RWPE2 (cell line): ENCODE measurements at regions not wholly inside any gene's neighbourhood (a gene's known extent, or its start where the extent isn't known, plus 50 kb on each side); places are given as distances from the start of the nearest gene placed in this dataset.

Experiments
- ATAC-seq: fragments of 200-7000 bp; cut with Tn5 transposase; 3 replicates; pipeline ENCODE4 v1.9.1; 2021; ENCODE audit warnings: low read depth
- DNase-seq: peaks from one replicate; pipeline ENCODE4 v3.0.0-alpha.2; 2020; ENCODE audit warnings: low spot score
- H3K27ac ChIP-seq: fragments of 450-650 bp; 2 replicates; pipeline ENCODE4 v1.5.1; 2017; ENCODE audit warnings: mild to moderate bottlenecking; ENCODE audit not compliant: poor library complexity, severe bottlenecking
- H3K27me3 ChIP-seq: fragments of 250-450 bp; sonication (Bioruptor Pico); 2 replicates; pipeline ENCODE4 v1.5.1; 2021; ENCODE audit warnings: mild to moderate bottlenecking, moderate library complexity; ENCODE audit not compliant: insufficient read depth, poor library complexity, severe bottlenecking
- H3K36me3 ChIP-seq: fragments of 250-450 bp; sonication (Bioruptor Pico); 2 replicates; pipeline ENCODE4 v1.5.1; 2020; ENCODE audit warnings: low read depth, mild to moderate bottlenecking, moderate library complexity
- H3K4me1 ChIP-seq: fragments of 250-450 bp; sonication (Bioruptor Pico); 2 replicates; pipeline ENCODE4 v1.5.1; 2021; ENCODE audit warnings: mild to moderate bottlenecking, moderate library complexity; ENCODE audit not compliant: insufficient read depth, poor library complexity, severe bottlenecking
- H3K4me3 ChIP-seq: fragments of 250-450 bp; sonication (Bioruptor Pico); 2 replicates; pipeline ENCODE4 v1.5.1; 2021; ENCODE audit warnings: mild to moderate bottlenecking, moderate library complexity; ENCODE audit not compliant: severe bottlenecking
- H3K9me3 ChIP-seq: fragments of 250-450 bp; sonication (Bioruptor Pico); 2 replicates; pipeline ENCODE4 v1.5.1; 2021; ENCODE audit warnings: mild to moderate bottlenecking, moderate library complexity; ENCODE audit not compliant: severe bottlenecking
- TF ChIP-seq, protein P1 (sequence below): fragments of 450-650 bp; IDR thresholded peaks from one replicate; pipeline ENCODE4 v1.5.1; 2017; ENCODE audit warnings: mild to moderate bottlenecking, moderate library complexity; ENCODE audit not compliant: poor library complexity, severe bottlenecking

DNA sequence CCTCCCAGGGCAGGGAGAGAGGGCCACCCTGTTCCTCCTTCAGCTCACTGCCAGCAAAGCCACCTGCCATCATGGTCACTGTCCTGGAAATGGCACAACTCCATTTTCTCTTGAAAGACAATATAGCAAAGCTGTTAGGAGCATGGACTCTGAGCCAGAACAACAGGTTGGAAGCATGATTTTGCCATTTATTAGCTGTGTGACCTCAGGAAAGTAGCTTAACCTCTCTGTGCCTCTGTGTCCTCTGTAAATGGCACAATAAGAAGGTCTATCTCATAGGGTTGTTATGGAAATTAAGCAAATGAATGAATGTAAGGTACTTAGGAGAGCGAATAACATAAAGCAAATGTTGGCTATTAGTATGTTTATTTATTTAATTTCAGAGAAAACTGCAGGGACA lies 730.4 kb upstream of the ID2 start:
- TF ChIP-seq, protein P1, sequence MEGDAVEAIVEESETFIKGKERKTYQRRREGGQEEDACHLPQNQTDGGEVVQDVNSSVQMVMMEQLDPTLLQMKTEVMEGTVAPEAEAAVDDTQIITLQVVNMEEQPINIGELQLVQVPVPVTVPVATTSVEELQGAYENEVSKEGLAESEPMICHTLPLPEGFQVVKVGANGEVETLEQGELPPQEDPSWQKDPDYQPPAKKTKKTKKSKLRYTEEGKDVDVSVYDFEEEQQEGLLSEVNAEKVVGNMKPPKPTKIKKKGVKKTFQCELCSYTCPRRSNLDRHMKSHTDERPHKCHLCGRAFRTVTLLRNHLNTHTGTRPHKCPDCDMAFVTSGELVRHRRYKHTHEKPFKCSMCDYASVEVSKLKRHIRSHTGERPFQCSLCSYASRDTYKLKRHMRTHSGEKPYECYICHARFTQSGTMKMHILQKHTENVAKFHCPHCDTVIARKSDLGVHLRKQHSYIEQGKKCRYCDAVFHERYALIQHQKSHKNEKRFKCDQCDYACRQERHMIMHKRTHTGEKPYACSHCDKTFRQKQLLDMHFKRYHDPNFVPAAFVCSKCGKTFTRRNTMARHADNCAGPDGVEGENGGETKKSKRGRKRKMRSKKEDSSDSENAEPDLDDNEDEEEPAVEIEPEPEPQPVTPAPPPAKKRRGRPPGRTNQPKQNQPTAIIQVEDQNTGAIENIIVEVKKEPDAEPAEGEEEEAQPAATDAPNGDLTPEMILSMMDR: no peak
- DNase-seq (no peak), ATAC-seq (no peak)
- no peaks in the 10 kb centered on the region for H3K4me1 ChIP-seq
- H3K4me3 ChIP-seq: no peak overlapping the region
- H3K27me3 ChIP-seq: no peaks in the 10 kb centered on the region
- H3K27ac ChIP-seq: no peak overlapping the region
- no peaks in the 10 kb centered on the region for H3K9me3 ChIP-seq
- H3K36me3 ChIP-seq: no peaks in the 10 kb centered on the region

DNA sequence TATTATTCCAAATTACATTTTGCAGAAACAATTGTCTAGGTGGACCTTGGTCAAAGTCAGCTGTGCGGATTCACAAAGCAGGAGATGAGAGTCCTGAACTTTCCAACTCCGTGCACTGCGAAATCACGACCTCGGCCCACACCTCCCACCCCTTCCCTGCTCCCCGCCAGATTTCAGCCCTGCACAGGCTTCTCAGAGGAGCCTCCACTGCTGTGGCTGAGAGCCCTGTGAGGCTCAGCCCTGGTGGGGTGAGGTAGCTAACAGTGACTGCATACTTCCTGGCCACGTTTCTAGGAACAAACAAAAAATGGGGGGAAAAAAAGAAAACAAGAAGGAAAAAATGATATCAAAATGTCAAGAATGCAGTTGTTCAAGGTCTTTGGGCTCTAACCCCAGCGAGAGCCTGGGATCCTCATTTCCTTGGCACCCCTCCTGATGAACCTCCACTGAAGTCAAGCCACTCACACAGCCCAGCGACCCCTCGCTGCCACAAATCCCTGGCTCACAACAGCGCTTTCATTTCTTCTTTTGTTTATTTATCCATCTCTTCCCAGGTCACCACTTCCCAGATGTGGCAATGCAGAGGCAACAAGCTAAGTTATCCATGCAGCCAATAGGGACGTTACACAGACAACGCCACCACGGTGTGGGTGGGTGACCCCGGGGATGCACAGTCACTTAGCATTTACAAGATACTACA lies 729.7 kb upstream of the ID2 start:
- DNase-seq (no peak), ATAC-seq (no peak)
- H3K9me3 ChIP-seq: no peaks in the 10 kb centered on the region
- H3K36me3 ChIP-seq: no peaks in the 10 kb centered on the region
- no peak overlapping the region for H3K27ac ChIP-seq
- TF ChIP-seq, protein P1: no peak
- no peaks in the 10 kb centered on the region for H3K4me1 ChIP-seq
- no peak overlapping the region for H3K4me3 ChIP-seq
- H3K27me3 ChIP-seq: no peaks in the 10 kb centered on the region

DNA sequence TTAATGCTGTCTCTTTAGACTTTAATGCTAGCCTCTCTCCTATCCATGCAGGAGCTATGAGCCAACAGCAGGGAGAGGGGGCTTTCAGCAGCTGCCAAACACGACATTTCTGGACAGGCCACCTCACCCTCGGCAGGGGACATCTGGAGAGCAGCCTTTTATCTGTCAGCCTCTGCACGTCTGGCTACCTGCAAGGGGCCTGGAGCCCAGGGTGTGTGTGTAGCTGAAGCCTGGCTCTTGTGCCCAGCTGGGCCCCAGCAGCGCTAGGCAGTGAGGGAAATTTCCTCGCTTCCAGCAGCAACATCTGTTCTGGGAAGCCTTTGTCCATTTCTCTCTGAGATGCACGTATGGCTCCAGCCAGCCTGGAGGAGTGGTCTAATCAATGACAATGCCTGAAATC lies 728.7 kb upstream of the ID2 start:
- DNase-seq (no peak), ATAC-seq (no peak)
- TF ChIP-seq, protein P1: no peak
- H3K4me3 ChIP-seq: no peak overlapping the region
- no peak overlapping the region for H3K27ac ChIP-seq
- H3K27me3 ChIP-seq: no peaks in the 10 kb centered on the region
- no peaks in the 10 kb centered on the region for H3K36me3 ChIP-seq
- no peaks in the 10 kb centered on the region for H3K4me1 ChIP-seq
- H3K9me3 ChIP-seq: no peaks in the 10 kb centered on the region

DNA sequence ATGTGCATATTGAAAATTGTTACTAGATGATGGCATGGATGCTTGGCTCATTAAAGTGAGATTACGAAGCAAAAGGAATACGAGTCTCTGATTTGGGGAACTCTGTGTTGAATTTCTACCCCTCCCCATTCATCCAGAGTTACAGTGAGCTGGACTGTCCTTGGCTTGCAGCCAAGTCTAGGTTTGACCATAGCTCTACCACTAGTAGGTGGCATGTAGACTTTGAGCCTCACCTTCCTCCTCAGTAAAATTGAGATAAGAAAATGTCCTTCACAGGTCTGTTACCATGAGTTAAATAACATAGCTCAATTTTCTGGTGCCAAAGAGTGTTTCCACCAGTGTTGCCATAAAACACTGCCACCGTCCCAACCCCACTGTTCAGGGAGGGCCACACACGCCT lies 727.6 kb upstream of the ID2 start:
- DNase-seq: no peak
- TF ChIP-seq, protein P1: no peak
- H3K4me3 ChIP-seq: no peak overlapping the region
- H3K27me3 ChIP-seq: no peaks in the 10 kb centered on the region
- H3K9me3 ChIP-seq: no peaks in the 10 kb centered on the region
- H3K27ac ChIP-seq: no peak overlapping the region
- no peaks in the 10 kb centered on the region for H3K4me1 ChIP-seq
- H3K36me3 ChIP-seq: no peaks in the 10 kb centered on the region
- ATAC-seq: no peak

DNA sequence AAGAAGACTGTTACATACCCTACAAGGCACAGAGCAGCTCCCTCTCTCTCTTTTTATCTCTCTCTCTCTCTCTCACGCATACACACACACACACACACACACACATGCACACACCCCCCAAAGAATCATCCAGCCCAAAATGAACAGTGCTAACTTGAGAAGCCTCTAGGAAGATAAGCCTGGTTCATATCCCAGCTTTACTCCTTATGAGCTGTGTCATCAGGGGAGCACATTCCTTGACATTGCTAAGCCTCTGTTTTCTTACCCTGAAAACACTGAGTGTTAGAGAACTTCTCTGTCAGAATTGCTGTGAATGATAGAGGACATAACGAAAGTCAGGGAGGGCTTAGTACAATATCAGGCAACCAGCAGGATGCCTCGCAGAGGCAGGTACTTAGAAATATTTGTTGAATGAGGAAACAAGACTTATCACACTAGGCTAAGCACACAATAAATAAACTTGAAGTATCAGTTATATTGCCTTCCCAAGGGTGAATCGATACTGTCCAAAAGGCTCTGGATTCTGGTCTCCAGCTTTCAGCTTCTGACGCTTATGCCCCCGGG lies 725.6 kb upstream of the ID2 start:
- ATAC-seq (no peak; the same call in 2 of the 3 replicates), DNase-seq (no peak)
- Histone ChIP-seq H3K27ac (no peak overlapping the region), H3K36me3 (no peaks in the 10 kb centered on the region), H3K27me3 (no peaks in the 10 kb centered on the region), H3K4me3 (no peak overlapping the region), H3K4me1 (no peaks in the 10 kb centered on the region), H3K9me3 (no peaks in the 10 kb centered on the region)
- TF ChIP-seq, protein P1: no peak
